Endothelial cell of umbilical vein (primary cell): ENCODE measurements at regions not wholly inside any gene's neighbourhood (a gene's known extent, or its start where the extent isn't known, plus 50 kb on each side); places are given as distances from the start of the nearest gene placed in this dataset.

Experiments used
- BruUV-seq: library from RNA; stranded (reverse); fragments of 400-500 nt; replicated peaks from 2 replicates; lab custom pipeline; 2021; lab: Mats Ljungman, UMichigan
- CTCF ChIA-PET: fragments of 300-600, 350-600 bp; sonication (Branson Sonifier 250); formaldehyde crosslinking; loops from one replicate; lab custom pipeline; 2021; ENCODE audit warnings: antibody characterized with exemption, inconsistent platforms; lab: Charles Lee
- POLR2A ChIA-PET: fragments of 300-600, 350-600 bp; sonication (Branson Sonifier 250); formaldehyde crosslinking; loops from one replicate; lab custom pipeline; 2021; ENCODE audit warnings: antibody characterized with exemption, inconsistent platforms; lab: Charles Lee
- DNase-seq: peaks from one replicate; pipeline ENCODE4 v3.0.0-alpha.2; 2011; ENCODE audit warnings: low read depth, low spot score
- FAIRE-seq: peaks from 2 replicates; lab custom pipeline; 2011; peaks lifted over from hg19 to GRCh38; lab: Jason Lieb, UNC
- H2AFZ ChIP-seq: 2 replicates; pipeline ENCODE4 v1.6.0; 2012; ENCODE audit warnings: low read depth, low read length, control low read depth, inconsistent platforms
- H3K27ac ChIP-seq: 2 replicates; pipeline ENCODE4 v1.5.1; 2011; ENCODE audit warnings: low read depth, mild to moderate bottlenecking, control low read depth, low read length, moderate library complexity; ENCODE audit not compliant: insufficient read depth
- H3K27me3 ChIP-seq, 2 experiments: 2 replicates each; pipeline versions ENCODE4 v1.6.0 to v1.6.1; 2011; ENCODE audit warnings: low read length in 2 of 2, mixed read lengths in 1 of 2; ENCODE audit not compliant: control insufficient read depth in 2 of 2, insufficient read depth in 2 of 2
- H3K36me3 ChIP-seq, 2 experiments: 2 replicates in 1 of 2; 3 replicates in 1 of 2; pipeline ENCODE4 v1.5.1; 2011; ENCODE audit warnings: low read length in 2 of 2, mild to moderate bottlenecking in 1 of 2, moderate library complexity in 1 of 2; ENCODE audit not compliant: control insufficient read depth in 2 of 2, insufficient read depth in 2 of 2; ENCODE audit errors: extremely low read depth in 1 of 2
- H3K4me1 ChIP-seq: 3 replicates; pipeline ENCODE4 v1.5.1; 2011; ENCODE audit warnings: mild to moderate bottlenecking, low read length; ENCODE audit not compliant: control insufficient read depth, insufficient read depth; ENCODE audit errors: extremely low read depth
- H3K4me2 ChIP-seq: 2 replicates; pipeline ENCODE4 v1.6.1; 2011; ENCODE audit warnings: low read length, control low read depth, mixed read lengths; ENCODE audit not compliant: insufficient read depth
- H3K4me3 ChIP-seq, 3 experiments: fragments of 200-600 bp in 1 of 3; sonication (generic), shearing (Covaris generic) in 1 of 3; replicated peaks in 1 of 3; 2 replicates each; pipeline ENCODE4 v1.5.1; 2011 to 2016; ENCODE audit warnings: control low read depth in 3 of 3, low read length in 3 of 3, mild to moderate bottlenecking in 2 of 3, inconsistent platforms in 1 of 3, low read depth in 1 of 3, moderate library complexity in 1 of 3; ENCODE audit not compliant: insufficient read depth in 1 of 3
- H3K79me2 ChIP-seq: 2 replicates; pipeline ENCODE4 v1.6.0; 2012; ENCODE audit warnings: low read length, inconsistent platforms; ENCODE audit not compliant: control insufficient read depth, insufficient read depth
- H3K9ac ChIP-seq: replicated peaks from 2 replicates; pipeline ENCODE3; 2011; ENCODE audit warnings: low read length, control low read depth; ENCODE audit not compliant: insufficient read depth; ENCODE audit errors: extremely low read depth
- H3K9me1 ChIP-seq: replicated peaks from 3 replicates; pipeline ENCODE4 v1.6.0; 2011; ENCODE audit warnings: mild to moderate bottlenecking, low read length; ENCODE audit not compliant: control insufficient read depth, insufficient read depth; ENCODE audit errors: extremely low read depth
- H3K9me3 ChIP-seq: replicated peaks from 2 replicates; pipeline ENCODE4 v1.5.1; 2012; ENCODE audit warnings: low read length, inconsistent platforms; ENCODE audit not compliant: control insufficient read depth, insufficient read depth
- H4K20me1 ChIP-seq: replicated peaks from 2 replicates; pipeline ENCODE3; 2011; ENCODE audit warnings: mild to moderate bottlenecking, low read length; ENCODE audit not compliant: control insufficient read depth, insufficient read depth; ENCODE audit errors: extremely low read depth
- CTCF ChIP-seq, 2 donors: IDR thresholded peaks; 1 replicate in 1 of 2; 2 replicates in 1 of 2; pipeline ENCODE4 v1.5.1; 2011; ENCODE audit warnings: low read length in 2 of 2, mild to moderate bottlenecking in 2 of 2, moderate library complexity in 2 of 2, control low read depth in 1 of 2, inconsistent platforms in 1 of 2, low read depth in 1 of 2; ENCODE audit not compliant: insufficient read depth in 1 of 2; ENCODE audit errors: extremely low read depth in 1 of 2
- EZH2 ChIP-seq: IDR thresholded peaks from 2 replicates; pipeline ENCODE4 v1.6.1; 2012; ENCODE audit warnings: borderline replicate concordance, low read depth, mild to moderate bottlenecking, moderate library complexity, low read length, inconsistent platforms; ENCODE audit not compliant: severe bottlenecking
- FOS ChIP-seq: IDR thresholded peaks from 2 replicates; pipeline ENCODE4 v1.6.1; 2011; ENCODE audit warnings: mild to moderate bottlenecking, low read length, moderate library complexity, borderline replicate concordance; ENCODE audit not compliant: insufficient read depth
- GATA2 ChIP-seq: IDR thresholded peaks from 2 replicates; pipeline ENCODE4 v1.7.0; 2011; ENCODE audit warnings: low read depth, mild to moderate bottlenecking, moderate library complexity, mixed read lengths, low read length; ENCODE audit not compliant: insufficient read length, insufficient read depth
- JUN ChIP-seq: IDR thresholded peaks from 2 replicates; pipeline ENCODE4 v1.6.1; 2011; ENCODE audit warnings: borderline replicate concordance, low read depth; ENCODE audit not compliant: insufficient read length, insufficient read depth
- MAX ChIP-seq: IDR thresholded peaks from 2 replicates; pipeline ENCODE4 v1.6.1; 2011; ENCODE audit not compliant: insufficient read depth, insufficient read length
- MYC ChIP-seq: IDR thresholded peaks from one replicate; pipeline ENCODE4 v1.6.1; 2011; ENCODE audit warnings: mild to moderate bottlenecking, low read depth, low read length
- POLR2A ChIP-seq: IDR thresholded peaks from 2 replicates; pipeline ENCODE4 v1.6.1; 2012; ENCODE audit warnings: low read depth, mild to moderate bottlenecking, control low read depth, low read length
- POLR2AphosphoS5 ChIP-seq: IDR thresholded peaks from 2 replicates; pipeline ENCODE4 v1.6.1; 2012; ENCODE audit warnings: low read depth, mild to moderate bottlenecking, control low read depth, low read length, moderate library complexity; ENCODE audit not compliant: insufficient read depth
- dilution Hi-C: fragments of 300-500 bp; cut with MboI; formaldehyde crosslinking; loops from one replicate; pipeline ENCODE4 v1.15.0; 2019; ENCODE audit warnings: low sequenced_read_pairs; ENCODE audit not compliant: extremely low pct_ligation_motif_present
- intact Hi-C: fragments of 100-400 bp; cut with micrococcal nuclease; formaldehyde crosslinking; loops from one replicate; pipeline ENCODE4 v1.10.0; 2022

- Histone ChIP-seq H3K27me3 (no peaks in the 10 kb centered on the region), H3K9ac (no peak overlapping the region), H3K9me1 (no peaks in the 10 kb centered on the region), H3K4me2 (no peak overlapping the region), H3K79me2 (no peaks in the 10 kb centered on the region), H3K4me3 (no peak overlapping the region), H3K36me3 (no peaks in the 10 kb centered on the region), H2AFZ (no peak overlapping the region), H3K27ac (no peak overlapping the region), H3K9me3 (no peaks in the 10 kb centered on the region), H3K4me1 (no peaks in the 10 kb centered on the region), H4K20me1 (no peaks in the 10 kb centered on the region)
- TF ChIP-seq CTCF (IDR thresholded peaks at IDR 0.05; ENCODE audit: extremely low read depth in 1 of 2, insufficient read depth in 1 of 2, low read depth in 1 of 2, low read length in 2 of 2) (no peak), POLR2AphosphoS5 (no peak), POLR2A (no peak), FOS (no peak), EZH2 (no peak), MAX (no peak), MYC (no peak), GATA2 (no peak), JUN (no peak)
- BruUV-seq, result no TSS peak
- no peak for DNase-seq
- dilution Hi-C loops (no loop called here), intact Hi-C loops (no loop called here)
- CTCF ChIA-PET, result interaction anchor here (1.6 kb wide), 1 partner anchor 343 kb away, joined by 4 read pairs; no protein-coding TSS in a partner anchor
- no peak for FAIRE-seq
- POLR2A ChIA-PET, result no interaction called here
Observed at GRCh38 chr7:15755061-15755460, 68.6 kb upstream of the MEOX2 start.
